Effector memory CD4-positive, alpha-beta T cell (primary cell): ENCODE measurements at regions not wholly inside any gene's neighbourhood (a gene's known extent, or its start where the extent isn't known, plus 50 kb on each side); places are given as distances from the start of the nearest gene placed in this dataset.

Experiments used
- DNase-seq, 3 donors: peaks; one replicate each; pipeline ENCODE4 v3.0.0-alpha.2; 2020
- H3K27ac ChIP-seq: 2 replicates; pipeline ENCODE4 v1.7.0; 2013; ENCODE audit warnings: mild to moderate bottlenecking, low read length, moderate library complexity; ENCODE audit not compliant: insufficient read depth, poor library complexity, severe bottlenecking
- H3K27me3 ChIP-seq: replicated peaks from 2 replicates; pipeline ENCODE4 v1.7.0; 2013; ENCODE audit warnings: mild to moderate bottlenecking, low read length; ENCODE audit not compliant: insufficient read depth, control insufficient read depth, poor library complexity, severe bottlenecking
- H3K36me3 ChIP-seq: 2 replicates; pipeline ENCODE4 v1.7.0; 2013; ENCODE audit warnings: mild to moderate bottlenecking, low read length, moderate library complexity; ENCODE audit not compliant: control insufficient read depth, insufficient read depth
- H3K4me1 ChIP-seq: 2 replicates; pipeline ENCODE4 v1.7.0; 2013; ENCODE audit warnings: low read length, mild to moderate bottlenecking; ENCODE audit not compliant: control insufficient read depth, insufficient read depth, poor library complexity, severe bottlenecking
- H3K4me3 ChIP-seq: 2 replicates; pipeline ENCODE4 v1.7.0; 2013; ENCODE audit warnings: low read length, low read depth, mild to moderate bottlenecking; ENCODE audit not compliant: insufficient read depth, poor library complexity, severe bottlenecking
- H3K9me3 ChIP-seq: 2 replicates; pipeline ENCODE4 v1.7.0; 2013; ENCODE audit warnings: mild to moderate bottlenecking, low read length, moderate library complexity; ENCODE audit not compliant: control insufficient read depth

- no peak overlapping the region for H3K27ac ChIP-seq
- H3K4me1 ChIP-seq, result no peaks in the 10 kb centered on the region
- no peaks in the 10 kb centered on the region for H3K27me3 ChIP-seq
- no peaks in the 10 kb centered on the region for H3K36me3 ChIP-seq
- H3K9me3 ChIP-seq, result no peaks in the 10 kb centered on the region
- no peak for DNase-seq
- H3K4me3 ChIP-seq, result no peak overlapping the region
Measured at GRCh38 chr16:55264949-55265348, 59.1 kb upstream of the IRX6 start.

GRCh38 chr16:55265926-55266325, 58.1 kb upstream of the IRX6 start:
- Histone ChIP-seq H3K36me3 (no peaks in the 10 kb centered on the region), H3K27me3 (no peaks in the 10 kb centered on the region), H3K4me1 (no peaks in the 10 kb centered on the region), H3K9me3 (no peaks in the 10 kb centered on the region), H3K27ac (no peak overlapping the region), H3K4me3 (no peak overlapping the region)
- no peak for DNase-seq

GRCh38 chr16:55271945-55272513, 52.0 kb upstream of the IRX6 start:
- H3K27ac ChIP-seq, result no peak overlapping the region
- H3K36me3 ChIP-seq, result no peaks in the 10 kb centered on the region

GRCh38 chr16:55272744-55273143, 51.3 kb upstream of the IRX6 start:
- Histone ChIP-seq H3K9me3 (no peaks in the 10 kb centered on the region), H3K4me1 (no peaks in the 10 kb centered on the region), H3K27ac (no peak overlapping the region), H3K36me3 (no peaks in the 10 kb centered on the region), H3K27me3 (no peaks in the 10 kb centered on the region), H3K4me3 (no peak overlapping the region)
- no peak for DNase-seq

More at GRCh38 chr16:55271945-55272513, 52.0 kb upstream of the IRX6 start:
- Histone ChIP-seq H3K4me1 (no peaks in the 10 kb centered on the region), H3K4me3 (no peak overlapping the region), H3K9me3 (no peaks in the 10 kb centered on the region), H3K27me3 (no peaks in the 10 kb centered on the region)
- no peak for DNase-seq

- DNase-seq, result no peak
- Histone ChIP-seq H3K27ac (no peak overlapping the region), H3K4me3 (no peak overlapping the region), H3K36me3 (no peaks in the 10 kb centered on the region), H3K9me3 (no peaks in the 10 kb centered on the region), H3K4me1 (no peaks in the 10 kb centered on the region), H3K27me3 (no peaks in the 10 kb centered on the region)
Measured at GRCh38 chr16:55273356-55273755, 50.6 kb upstream of the IRX6 start.

- no peak overlapping the region for H3K4me3 ChIP-seq
- no peak for DNase-seq
Measured at GRCh38 chr16:55273959-55274358, 50.0 kb upstream of the IRX6 start.

More at GRCh38 chr16:55273959-55274358, 50.0 kb upstream of the IRX6 start:
- Histone ChIP-seq H3K36me3 (no peaks in the 10 kb centered on the region), H3K9me3 (no peaks in the 10 kb centered on the region), H3K27ac (no peak overlapping the region), H3K27me3 (no peaks in the 10 kb centered on the region), H3K4me1 (no peaks in the 10 kb centered on the region)
